Keratinocyte (primary cell): ENCODE measurements at regions not wholly inside any gene's neighbourhood (a gene's known extent, or its start where the extent isn't known, plus 50 kb on each side); places are given as distances from the start of the nearest gene placed in this dataset.

Experiments used
- EZH2 ChIP-seq: IDR thresholded peaks from one replicate; pipeline ENCODE4 v1.6.1; 2012; ENCODE audit warnings: inconsistent platforms, mild to moderate bottlenecking, low read length, moderate library complexity
- TF ChIP-seq, protein P1 (sequence below), 3 experiments: IDR thresholded peaks in 1 of 3; conservative IDR thresholded peaks in 1 of 3; optimal IDR thresholded peaks in 1 of 3; 2 replicates in 2 of 3; 3 replicates in 1 of 3; pipeline versions ENCODE3 to v1.5.1; 2011; ENCODE audit warnings: low read length in 3 of 3, mild to moderate bottlenecking in 3 of 3, moderate library complexity in 2 of 3, control low read depth in 1 of 3, inconsistent platforms in 1 of 3; ENCODE audit not compliant: insufficient read depth in 2 of 3; ENCODE audit errors: extremely low read depth in 1 of 3

DNA sequence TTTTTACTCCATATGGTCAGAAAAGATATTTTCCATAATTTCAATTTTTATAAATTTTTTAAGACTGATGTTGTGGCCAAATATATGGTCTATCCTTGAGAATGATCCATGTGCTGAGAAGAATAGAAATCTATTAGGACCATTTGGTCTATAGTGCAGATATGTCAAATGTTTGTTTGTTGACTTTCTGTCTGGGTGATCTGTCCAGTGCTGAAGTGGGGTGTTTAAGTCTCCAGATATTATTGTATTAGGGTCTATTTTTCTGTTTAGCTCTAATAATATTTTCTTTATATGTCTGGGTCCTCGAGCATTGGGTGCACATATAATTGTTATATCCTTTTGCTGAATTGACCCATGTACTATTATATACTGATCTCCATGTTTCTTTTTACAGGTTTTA is 308.9 kb upstream of the LMO3 start:
- TF ChIP-seq EZH2: no peak
- TF ChIP-seq, protein P1, sequence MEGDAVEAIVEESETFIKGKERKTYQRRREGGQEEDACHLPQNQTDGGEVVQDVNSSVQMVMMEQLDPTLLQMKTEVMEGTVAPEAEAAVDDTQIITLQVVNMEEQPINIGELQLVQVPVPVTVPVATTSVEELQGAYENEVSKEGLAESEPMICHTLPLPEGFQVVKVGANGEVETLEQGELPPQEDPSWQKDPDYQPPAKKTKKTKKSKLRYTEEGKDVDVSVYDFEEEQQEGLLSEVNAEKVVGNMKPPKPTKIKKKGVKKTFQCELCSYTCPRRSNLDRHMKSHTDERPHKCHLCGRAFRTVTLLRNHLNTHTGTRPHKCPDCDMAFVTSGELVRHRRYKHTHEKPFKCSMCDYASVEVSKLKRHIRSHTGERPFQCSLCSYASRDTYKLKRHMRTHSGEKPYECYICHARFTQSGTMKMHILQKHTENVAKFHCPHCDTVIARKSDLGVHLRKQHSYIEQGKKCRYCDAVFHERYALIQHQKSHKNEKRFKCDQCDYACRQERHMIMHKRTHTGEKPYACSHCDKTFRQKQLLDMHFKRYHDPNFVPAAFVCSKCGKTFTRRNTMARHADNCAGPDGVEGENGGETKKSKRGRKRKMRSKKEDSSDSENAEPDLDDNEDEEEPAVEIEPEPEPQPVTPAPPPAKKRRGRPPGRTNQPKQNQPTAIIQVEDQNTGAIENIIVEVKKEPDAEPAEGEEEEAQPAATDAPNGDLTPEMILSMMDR (optimal IDR thresholded peaks at IDR 0.05 in 1 of 3, IDR thresholded peaks at IDR 0.05 in 1 of 3, conservative IDR thresholded peaks at IDR 0.05 in 1 of 3; ENCODE audit: extremely low read depth in 1 of 3, insufficient read depth in 2 of 3, low read length in 3 of 3): no peak
